Endothelial cell of umbilical vein (primary cell): ENCODE measurements at regions not wholly inside any gene's neighbourhood (a gene's known extent, or its start where the extent isn't known, plus 50 kb on each side); places are given as distances from the start of the nearest gene placed in this dataset.

Experiments
- BruUV-seq: library from RNA; stranded (reverse); fragments of 400-500 nt; replicated peaks from 2 replicates; lab custom pipeline; 2021; lab: Mats Ljungman, UMichigan
- CTCF ChIA-PET: fragments of 300-600, 350-600 bp; sonication (Branson Sonifier 250); formaldehyde crosslinking; loops from one replicate; lab custom pipeline; 2021; ENCODE audit warnings: antibody characterized with exemption, inconsistent platforms; lab: Charles Lee
- POLR2A ChIA-PET: fragments of 300-600, 350-600 bp; sonication (Branson Sonifier 250); formaldehyde crosslinking; loops from one replicate; lab custom pipeline; 2021; ENCODE audit warnings: antibody characterized with exemption, inconsistent platforms; lab: Charles Lee
- DNase-seq: peaks from one replicate; pipeline ENCODE4 v3.0.0-alpha.2; 2011; ENCODE audit warnings: low read depth, low spot score
- FAIRE-seq: peaks from 2 replicates; lab custom pipeline; 2011; peaks lifted over from hg19 to GRCh38; lab: Jason Lieb, UNC
- H2AFZ ChIP-seq: 2 replicates; pipeline ENCODE4 v1.6.0; 2012; ENCODE audit warnings: low read depth, low read length, control low read depth, inconsistent platforms
- H3K27ac ChIP-seq: 2 replicates; pipeline ENCODE4 v1.5.1; 2011; ENCODE audit warnings: low read depth, mild to moderate bottlenecking, control low read depth, low read length, moderate library complexity; ENCODE audit not compliant: insufficient read depth
- H3K27me3 ChIP-seq, 2 experiments: 2 replicates each; pipeline versions ENCODE4 v1.6.0 to v1.6.1; 2011; ENCODE audit warnings: low read length in 2 of 2, mixed read lengths in 1 of 2; ENCODE audit not compliant: control insufficient read depth in 2 of 2, insufficient read depth in 2 of 2
- H3K36me3 ChIP-seq, 2 experiments: 2 replicates in 1 of 2; 3 replicates in 1 of 2; pipeline ENCODE4 v1.5.1; 2011; ENCODE audit warnings: low read length in 2 of 2, mild to moderate bottlenecking in 1 of 2, moderate library complexity in 1 of 2; ENCODE audit not compliant: control insufficient read depth in 2 of 2, insufficient read depth in 2 of 2; ENCODE audit errors: extremely low read depth in 1 of 2
- H3K4me1 ChIP-seq: 3 replicates; pipeline ENCODE4 v1.5.1; 2011; ENCODE audit warnings: mild to moderate bottlenecking, low read length; ENCODE audit not compliant: control insufficient read depth, insufficient read depth; ENCODE audit errors: extremely low read depth
- H3K4me2 ChIP-seq: 2 replicates; pipeline ENCODE4 v1.6.1; 2011; ENCODE audit warnings: low read length, control low read depth, mixed read lengths; ENCODE audit not compliant: insufficient read depth
- H3K4me3 ChIP-seq, 3 experiments: fragments of 200-600 bp in 1 of 3; sonication (generic), shearing (Covaris generic) in 1 of 3; replicated peaks in 1 of 3; 2 replicates each; pipeline ENCODE4 v1.5.1; 2011 to 2016; ENCODE audit warnings: control low read depth in 3 of 3, low read length in 3 of 3, mild to moderate bottlenecking in 2 of 3, inconsistent platforms in 1 of 3, low read depth in 1 of 3, moderate library complexity in 1 of 3; ENCODE audit not compliant: insufficient read depth in 1 of 3
- H3K79me2 ChIP-seq: 2 replicates; pipeline ENCODE4 v1.6.0; 2012; ENCODE audit warnings: low read length, inconsistent platforms; ENCODE audit not compliant: control insufficient read depth, insufficient read depth
- H3K9ac ChIP-seq: replicated peaks from 2 replicates; pipeline ENCODE3; 2011; ENCODE audit warnings: low read length, control low read depth; ENCODE audit not compliant: insufficient read depth; ENCODE audit errors: extremely low read depth
- H3K9me1 ChIP-seq: replicated peaks from 3 replicates; pipeline ENCODE4 v1.6.0; 2011; ENCODE audit warnings: mild to moderate bottlenecking, low read length; ENCODE audit not compliant: control insufficient read depth, insufficient read depth; ENCODE audit errors: extremely low read depth
- H3K9me3 ChIP-seq: replicated peaks from 2 replicates; pipeline ENCODE4 v1.5.1; 2012; ENCODE audit warnings: low read length, inconsistent platforms; ENCODE audit not compliant: control insufficient read depth, insufficient read depth
- H4K20me1 ChIP-seq: replicated peaks from 2 replicates; pipeline ENCODE3; 2011; ENCODE audit warnings: mild to moderate bottlenecking, low read length; ENCODE audit not compliant: control insufficient read depth, insufficient read depth; ENCODE audit errors: extremely low read depth
- CTCF ChIP-seq, 2 donors: IDR thresholded peaks; 1 replicate in 1 of 2; 2 replicates in 1 of 2; pipeline ENCODE4 v1.5.1; 2011; ENCODE audit warnings: low read length in 2 of 2, mild to moderate bottlenecking in 2 of 2, moderate library complexity in 2 of 2, control low read depth in 1 of 2, inconsistent platforms in 1 of 2, low read depth in 1 of 2; ENCODE audit not compliant: insufficient read depth in 1 of 2; ENCODE audit errors: extremely low read depth in 1 of 2
- EZH2 ChIP-seq: IDR thresholded peaks from 2 replicates; pipeline ENCODE4 v1.6.1; 2012; ENCODE audit warnings: borderline replicate concordance, low read depth, mild to moderate bottlenecking, moderate library complexity, low read length, inconsistent platforms; ENCODE audit not compliant: severe bottlenecking
- FOS ChIP-seq: IDR thresholded peaks from 2 replicates; pipeline ENCODE4 v1.6.1; 2011; ENCODE audit warnings: mild to moderate bottlenecking, low read length, moderate library complexity, borderline replicate concordance; ENCODE audit not compliant: insufficient read depth
- GATA2 ChIP-seq: IDR thresholded peaks from 2 replicates; pipeline ENCODE4 v1.7.0; 2011; ENCODE audit warnings: low read depth, mild to moderate bottlenecking, moderate library complexity, mixed read lengths, low read length; ENCODE audit not compliant: insufficient read length, insufficient read depth
- JUN ChIP-seq: IDR thresholded peaks from 2 replicates; pipeline ENCODE4 v1.6.1; 2011; ENCODE audit warnings: borderline replicate concordance, low read depth; ENCODE audit not compliant: insufficient read length, insufficient read depth
- MYC ChIP-seq: IDR thresholded peaks from one replicate; pipeline ENCODE4 v1.6.1; 2011; ENCODE audit warnings: mild to moderate bottlenecking, low read depth, low read length
- POLR2A ChIP-seq: IDR thresholded peaks from 2 replicates; pipeline ENCODE4 v1.6.1; 2012; ENCODE audit warnings: low read depth, mild to moderate bottlenecking, control low read depth, low read length
- POLR2AphosphoS5 ChIP-seq: IDR thresholded peaks from 2 replicates; pipeline ENCODE4 v1.6.1; 2012; ENCODE audit warnings: low read depth, mild to moderate bottlenecking, control low read depth, low read length, moderate library complexity; ENCODE audit not compliant: insufficient read depth
- dilution Hi-C: fragments of 300-500 bp; cut with MboI; formaldehyde crosslinking; loops from one replicate; pipeline ENCODE4 v1.15.0; 2019; ENCODE audit warnings: low sequenced_read_pairs; ENCODE audit not compliant: extremely low pct_ligation_motif_present
- intact Hi-C: fragments of 100-400 bp; cut with micrococcal nuclease; formaldehyde crosslinking; loops from one replicate; pipeline ENCODE4 v1.10.0; 2022
- TF ChIP-seq, protein P1 (sequence below): IDR thresholded peaks from 2 replicates; pipeline ENCODE4 v1.6.1; 2011; ENCODE audit not compliant: insufficient read depth, insufficient read length

GRCh38 chr5:145689235-145689634 is 145.9 kb downstream of the PRELID2 start:
- Histone ChIP-seq H3K9me1 (no peaks in the 10 kb centered on the region), H3K79me2 (no peaks in the 10 kb centered on the region), H3K9ac (no peak overlapping the region), H2AFZ (no peak overlapping the region), H3K4me1 (no peaks in the 10 kb centered on the region), H3K27me3 (no peaks in the 10 kb centered on the region), H3K4me2 (no peak overlapping the region), H4K20me1 (no peaks in the 10 kb centered on the region), H3K9me3 (no peaks in the 10 kb centered on the region), H3K27ac (no peak overlapping the region), H3K36me3 (no peaks in the 10 kb centered on the region), H3K4me3 (no peak overlapping the region)
- no TSS peak for BruUV-seq
- TF ChIP-seq EZH2, result no peak
- no peak for TF ChIP-seq POLR2A
- no peak for TF ChIP-seq CTCF (IDR thresholded peaks at IDR 0.05; ENCODE audit: extremely low read depth in 1 of 2, insufficient read depth in 1 of 2, low read depth in 1 of 2, low read length in 2 of 2)
- no peak for TF ChIP-seq JUN
- intact Hi-C loops, result no loop called here
- FAIRE-seq (no peak), DNase-seq (no peak)
- POLR2A ChIA-PET, result no interaction called here
- CTCF ChIA-PET, result interaction anchor here (0.6 to 2.0 kb wide), 4 partner anchors 8 to 1222 kb away, joined by 3 to 8 read pairs (median 6); no protein-coding TSS in a partner anchor
- dilution Hi-C loops, result no loop called here

GRCh38 chr5:145687943-145688342 is 147.2 kb downstream of the PRELID2 start:
- ChIA-PET POLR2A (no interaction called here), CTCF (no interaction called here)
- intact Hi-C loops (no loop called here), dilution Hi-C loops (no loop called here)
- no peaks in the 10 kb centered on the region for H3K9me1 ChIP-seq
- no peaks in the 10 kb centered on the region for H3K79me2 ChIP-seq
- no peak overlapping the region for H2AFZ ChIP-seq
- H3K9ac ChIP-seq, result no peak overlapping the region
- H3K4me2 ChIP-seq, result no peak overlapping the region
- H3K27ac ChIP-seq, result no peak overlapping the region
- no TSS peak for BruUV-seq
- no peaks in the 10 kb centered on the region for H3K36me3 ChIP-seq
- no peaks in the 10 kb centered on the region for H3K4me1 ChIP-seq
- H3K9me3 ChIP-seq, result no peaks in the 10 kb centered on the region
- no peak overlapping the region for H3K4me3 ChIP-seq
- DNase-seq, result no peak
- no peak for TF ChIP-seq CTCF (IDR thresholded peaks at IDR 0.05; ENCODE audit: extremely low read depth in 1 of 2, insufficient read depth in 1 of 2, low read depth in 1 of 2, low read length in 2 of 2)
- TF ChIP-seq EZH2, result no peak
- no peak for TF ChIP-seq POLR2AphosphoS5
- no peak for TF ChIP-seq JUN
- no peak for TF ChIP-seq POLR2A
- no peak for TF ChIP-seq MYC
- TF ChIP-seq, protein P1, sequence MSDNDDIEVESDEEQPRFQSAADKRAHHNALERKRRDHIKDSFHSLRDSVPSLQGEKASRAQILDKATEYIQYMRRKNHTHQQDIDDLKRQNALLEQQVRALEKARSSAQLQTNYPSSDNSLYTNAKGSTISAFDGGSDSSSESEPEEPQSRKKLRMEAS, result no peak
- TF ChIP-seq FOS, result no peak
- TF ChIP-seq GATA2, result no peak
- H4K20me1 ChIP-seq, result no peaks in the 10 kb centered on the region
- FAIRE-seq, result no peak
- H3K27me3 ChIP-seq, result no peaks in the 10 kb centered on the region
